Testis (tissue), 2 donors: ENCODE measurements at regions not wholly inside any gene's neighbourhood (a gene's known extent, or its start where the extent isn't known, plus 50 kb on each side); places are given as distances from the start of the nearest gene placed in this dataset.

Source experiments
- DNase-seq: peaks from one replicate; pipeline ENCODE4 v3.0.0-alpha.2; 2019
- H3K27ac ChIP-seq, 2 donors: fragments of 200-600 bp; sonication (generic); one replicate each; pipeline ENCODE4 v1.5.1; 2019
- H3K27me3 ChIP-seq: fragments of 200-600 bp; sonication (generic); one replicate; pipeline ENCODE4 v1.5.1; 2019
- H3K36me3 ChIP-seq: fragments of 200-600 bp; sonication (generic); one replicate; pipeline ENCODE4 v1.5.1; 2017; ENCODE audit warnings: low read depth; ENCODE audit errors: missing control alignments
- H3K4me1 ChIP-seq: fragments of 200-600 bp; sonication (generic); one replicate; pipeline ENCODE4 v1.5.1; 2019
- H3K4me3 ChIP-seq, 2 donors: fragments of 200-600 bp; sonication (generic); one replicate each; pipeline ENCODE4 v1.5.1; 2017 to 2019
- H3K9me3 ChIP-seq: fragments of 200-600 bp; sonication (generic); one replicate; pipeline ENCODE4 v1.5.1; 2017
- POLR2A ChIP-seq: fragments of 450-650 bp; IDR thresholded peaks from one replicate; pipeline ENCODE4 v1.6.1; 2017; ENCODE audit warnings: antibody characterized with exemption, mild to moderate bottlenecking, moderate library complexity
- WGBS, 2 donors: methylation state at CpG; one replicate each; pipeline ENCODE4 v1.1.5; 2018; 5-methylcytosine and 5-hydroxymethylcytosine counted together
- intact Hi-C: fragments of 100-400 bp; cut with DNase I; formaldehyde crosslinking; loops from one replicate; pipeline ENCODE4 v1.15.1; 2023; ENCODE audit warnings: low total_unique reads
- TF ChIP-seq, protein P1 (sequence below), 3 experiments: fragments of 450-650 bp in 2 of 3; fragments of 200-600 bp in 1 of 3; sonication (generic) in 1 of 3; IDR thresholded peaks; one replicate each; pipeline ENCODE4 v1.5.1; 2016 to 2019; ENCODE audit warnings: antibody characterized with exemption in 3 of 3, mild to moderate bottlenecking in 2 of 3, moderate library complexity in 1 of 3

DNA sequence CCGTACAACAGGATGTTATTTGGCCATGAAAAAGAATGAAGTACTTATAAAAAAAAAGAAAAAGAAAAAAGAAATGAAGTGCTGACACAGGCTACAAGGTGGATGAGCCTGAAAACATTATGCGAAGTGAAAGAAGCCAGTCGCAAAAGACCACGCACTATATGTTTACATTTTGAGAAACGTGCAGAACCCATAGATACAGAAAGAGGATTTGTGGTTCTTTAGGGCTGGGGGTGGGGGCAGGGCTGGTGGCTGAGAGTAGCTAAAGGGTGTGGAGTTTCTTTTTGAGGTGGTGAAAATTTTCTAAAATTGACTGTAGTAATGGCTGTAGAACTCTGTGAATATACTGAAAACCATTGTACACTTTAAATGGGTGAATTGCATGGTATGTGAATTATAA is 86.0 kb upstream of the FAM20C start:
- no peak overlapping the region for H3K27ac ChIP-seq
- H3K4me1 ChIP-seq = no peaks in the 10 kb centered on the region
- 85 to 90% methylated on average over 5 of the region's 5 CpGs for WGBS, 2 donors
- no peaks in the 10 kb centered on the region for H3K27me3 ChIP-seq
- H3K9me3 ChIP-seq = no peaks in the 10 kb centered on the region
- intact Hi-C loops = no loop called here
- H3K36me3 ChIP-seq = no peaks in the 10 kb centered on the region
- no peak overlapping the region for H3K4me3 ChIP-seq
- no peak for DNase-seq
- no peak for TF ChIP-seq POLR2A
- TF ChIP-seq, protein P1, sequence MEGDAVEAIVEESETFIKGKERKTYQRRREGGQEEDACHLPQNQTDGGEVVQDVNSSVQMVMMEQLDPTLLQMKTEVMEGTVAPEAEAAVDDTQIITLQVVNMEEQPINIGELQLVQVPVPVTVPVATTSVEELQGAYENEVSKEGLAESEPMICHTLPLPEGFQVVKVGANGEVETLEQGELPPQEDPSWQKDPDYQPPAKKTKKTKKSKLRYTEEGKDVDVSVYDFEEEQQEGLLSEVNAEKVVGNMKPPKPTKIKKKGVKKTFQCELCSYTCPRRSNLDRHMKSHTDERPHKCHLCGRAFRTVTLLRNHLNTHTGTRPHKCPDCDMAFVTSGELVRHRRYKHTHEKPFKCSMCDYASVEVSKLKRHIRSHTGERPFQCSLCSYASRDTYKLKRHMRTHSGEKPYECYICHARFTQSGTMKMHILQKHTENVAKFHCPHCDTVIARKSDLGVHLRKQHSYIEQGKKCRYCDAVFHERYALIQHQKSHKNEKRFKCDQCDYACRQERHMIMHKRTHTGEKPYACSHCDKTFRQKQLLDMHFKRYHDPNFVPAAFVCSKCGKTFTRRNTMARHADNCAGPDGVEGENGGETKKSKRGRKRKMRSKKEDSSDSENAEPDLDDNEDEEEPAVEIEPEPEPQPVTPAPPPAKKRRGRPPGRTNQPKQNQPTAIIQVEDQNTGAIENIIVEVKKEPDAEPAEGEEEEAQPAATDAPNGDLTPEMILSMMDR (IDR thresholded peaks at IDR 0.05) = no peak

DNA sequence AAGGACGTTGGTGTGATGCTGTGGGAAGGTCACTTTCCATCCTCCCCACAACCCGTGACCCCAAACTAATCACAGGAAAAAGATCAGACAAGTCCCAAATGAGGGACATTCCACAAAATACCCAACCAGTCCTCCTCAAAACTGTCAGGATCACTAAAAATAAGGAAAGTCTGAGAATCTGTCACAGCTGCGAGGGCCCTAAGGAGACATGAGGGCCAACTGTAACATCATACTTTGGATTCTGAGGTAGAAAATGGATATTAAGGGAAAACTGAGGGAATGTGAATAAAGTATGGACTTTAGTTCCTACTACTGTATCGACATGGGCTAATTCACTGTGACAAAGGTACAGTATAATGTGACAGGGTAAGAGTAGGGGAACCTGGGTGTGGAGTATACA is 85.1 kb upstream of the FAM20C start:
- Histone ChIP-seq H3K36me3 (no peaks in the 10 kb centered on the region), H3K4me3 (no peak overlapping the region), H3K9me3 (no peaks in the 10 kb centered on the region), H3K4me1 (no peaks in the 10 kb centered on the region), H3K27ac (no peak overlapping the region), H3K27me3 (no peaks in the 10 kb centered on the region)
- no peak for DNase-seq
- TF ChIP-seq POLR2A = no peak
- TF ChIP-seq, protein P1 (IDR thresholded peaks at IDR 0.05) = no peak
- WGBS, 2 donors = 80 to 85% methylated on average over 4 of the region's 4 CpGs
- intact Hi-C loops = no loop called here

DNA sequence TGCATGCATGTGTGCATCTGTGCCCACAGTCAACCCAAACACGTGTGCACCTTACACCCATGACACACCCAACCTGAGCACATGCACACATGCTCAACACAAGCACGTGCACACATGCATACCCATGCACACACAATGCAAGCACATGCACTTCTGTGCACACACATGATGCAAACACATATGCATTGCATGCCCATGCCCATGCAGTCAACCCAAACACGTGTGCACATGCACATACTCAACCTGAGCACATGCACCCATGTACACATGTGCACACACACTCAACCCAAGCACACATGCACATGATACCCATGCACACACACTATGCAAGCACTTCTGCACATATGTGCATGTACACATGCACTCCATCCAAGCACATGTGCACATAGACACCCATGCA is 84.5 kb upstream of the FAM20C start:
- WGBS, 2 donors = 80 to 85% methylated on average over 2 to 3 of the region's 3 CpGs
- no peaks in the 10 kb centered on the region for H3K4me1 ChIP-seq
- no peaks in the 10 kb centered on the region for H3K36me3 ChIP-seq
- H3K9me3 ChIP-seq = no peaks in the 10 kb centered on the region
- TF ChIP-seq, protein P1 (IDR thresholded peaks at IDR 0.05) = no peak
- TF ChIP-seq POLR2A = no peak
- H3K27ac ChIP-seq = no peak overlapping the region
- H3K4me3 ChIP-seq = no peak overlapping the region
- H3K27me3 ChIP-seq = no peaks in the 10 kb centered on the region
- DNase-seq = no peak
- intact Hi-C loops = no loop called here

DNA sequence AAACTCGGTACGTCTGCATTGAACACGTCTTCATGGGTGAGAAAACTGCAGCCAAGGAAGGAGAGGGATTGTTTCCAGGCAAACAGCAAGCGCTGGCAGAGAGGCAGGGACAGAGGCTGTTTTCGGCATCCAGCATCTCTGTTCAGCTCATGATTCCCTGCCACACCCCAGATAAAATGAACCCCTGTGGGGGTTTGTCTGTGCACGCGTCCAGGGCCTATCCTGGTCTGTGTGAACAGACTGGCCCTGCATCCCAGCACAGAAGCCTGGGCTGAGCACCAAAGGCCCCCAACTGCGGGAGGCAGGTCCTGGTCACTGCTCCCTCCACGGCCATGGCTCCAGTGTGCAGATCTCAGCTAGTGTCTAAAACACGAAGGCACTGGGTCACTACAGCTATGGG is 83.3 kb upstream of the FAM20C start:
- WGBS, 2 donors = 72 to 79% methylated on average over 10 of the region's 10 CpGs
- intact Hi-C loops = no loop called here
- H3K9me3 ChIP-seq = no peaks in the 10 kb centered on the region

More for the DNA sequence above, 83.3 kb upstream of the FAM20C start:
- H3K27me3 ChIP-seq = no peaks in the 10 kb centered on the region
- no peaks in the 10 kb centered on the region for H3K36me3 ChIP-seq
- no peak overlapping the region for H3K4me3 ChIP-seq
- H3K27ac ChIP-seq = no peak overlapping the region
- TF ChIP-seq, protein P1 (IDR thresholded peaks at IDR 0.05) = no peak
- TF ChIP-seq POLR2A = no peak
- DNase-seq = peak; percentile 49
- H3K4me1 ChIP-seq = no peaks in the 10 kb centered on the region
